Activated B cell treated with CpG ODN at 0.5 μM for 24 hours (primary cell): ENCODE measurements at regions not wholly inside any gene's neighbourhood (a gene's known extent, or its start where the extent isn't known, plus 50 kb on each side); places are given as distances from the start of the nearest gene placed in this dataset.
"Not testable (repeated sequence)": the region's sequence is repeated elsewhere in the genome, so short reads cannot be mapped to it uniquely, and the experiment has no call there.

Experiments used
- ATAC-seq: fragments of 200-7000 bp; cut with Tn5 transposase; one replicate; pipeline ENCODE4 v1.10.0; 2021; ENCODE audit warnings: low read depth, mild to moderate bottlenecking, moderate library complexity
- CTCF ChIA-PET: fragments of 350-600 bp; sonication (Branson Sonifier 250); formaldehyde crosslinking; loops from one replicate; lab custom pipeline; 2021; ENCODE audit warnings: antibody characterized with exemption; lab: Charles Lee
- POLR2A ChIA-PET: fragments of 350-600 bp; sonication (Branson Sonifier 250); formaldehyde crosslinking; loops from one replicate; lab custom pipeline; 2021; ENCODE audit warnings: antibody characterized with exemption; lab: Charles Lee
- DNase-seq: peaks from one replicate; pipeline ENCODE4 v3.0.0; 2022
- H3K27ac Mint-ChIP-seq: one replicate; pipeline ENCODE4 v1.8.0; 2020; ENCODE audit warnings: mixed read lengths
- H3K27me3 Mint-ChIP-seq: one replicate; pipeline ENCODE4 v1.8.0; 2021; ENCODE audit warnings: mixed read lengths
- H3K36me3 Mint-ChIP-seq: one replicate; pipeline ENCODE4 v1.8.0; 2021; ENCODE audit warnings: low read depth, mixed read lengths
- H3K4me1 Mint-ChIP-seq: one replicate; pipeline ENCODE4 v1.8.0; 2021; ENCODE audit warnings: mixed read lengths
- H3K4me3 Mint-ChIP-seq: one replicate; pipeline ENCODE4 v1.8.0; 2020; ENCODE audit warnings: mild to moderate bottlenecking, mixed read lengths
- H3K9me3 Mint-ChIP-seq: one replicate; pipeline ENCODE4 v1.8.0; 2020; ENCODE audit warnings: mixed read lengths
- CTCF ChIP-seq: fragments of 200-600 bp; IDR thresholded peaks from one replicate; pipeline ENCODE4 v1.8.0; 2022; ENCODE audit warnings: antibody characterized with exemption, mild to moderate bottlenecking
- intact Hi-C: fragments of 100-400 bp; cut with micrococcal nuclease; formaldehyde crosslinking; loops from one replicate; pipeline ENCODE4 v1.15.1; 2024

DNA sequence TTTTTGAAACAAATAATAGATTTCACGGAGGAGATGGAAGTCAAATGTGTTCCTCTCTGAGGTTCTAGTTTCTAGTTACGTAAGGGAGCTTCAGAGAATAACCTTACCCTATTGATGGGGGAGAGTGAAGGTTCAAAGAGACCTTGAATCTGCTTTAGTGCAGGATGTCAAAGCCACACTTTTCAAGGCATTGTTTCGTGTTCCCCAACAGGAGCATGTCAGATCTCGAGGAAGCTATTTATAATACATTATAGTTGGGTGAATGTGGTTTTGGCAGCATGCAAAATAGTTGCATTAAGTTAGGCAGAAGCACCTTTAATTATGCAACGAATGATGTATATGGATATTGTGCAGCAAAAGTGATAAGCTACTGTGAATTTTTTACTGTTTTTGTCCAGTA, 614.9 kb downstream of the SLC16A7 start:
- intact Hi-C loops, result no loop called here
- ATAC-seq, result no peak

DNA sequence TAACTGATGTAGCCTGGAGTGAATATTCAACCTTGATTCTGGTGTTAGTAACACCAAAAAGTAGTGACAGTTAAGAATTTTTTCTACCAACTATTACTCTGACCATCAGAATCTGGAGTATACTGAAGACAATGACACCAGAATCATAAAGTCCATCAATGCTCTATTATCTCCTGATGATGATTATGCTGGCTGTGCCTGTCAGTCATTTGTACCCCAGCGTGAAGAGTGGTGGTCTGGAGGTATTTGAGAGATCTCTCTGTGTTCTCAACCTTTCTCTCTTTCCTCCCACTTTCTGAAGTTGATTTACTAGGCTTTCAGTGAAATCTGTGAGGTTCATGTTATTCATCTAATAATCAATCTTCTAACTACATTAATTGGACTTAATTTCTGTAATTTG, 615.4 kb downstream of the SLC16A7 start:
- peaks cover 2% of the 10 kb centered on the region for H3K9me3 Mint-ChIP-seq
- ChIA-PET POLR2A (no interaction called here), CTCF (no interaction called here)
- no peak for DNase-seq
- H3K4me3 Mint-ChIP-seq, result no peak overlapping the region
- no peak for TF ChIP-seq CTCF
- no peak overlapping the region for H3K27ac Mint-ChIP-seq
- intact Hi-C loops, result no loop called here
- no peak for ATAC-seq
- no peaks in the 10 kb centered on the region for H3K27me3 Mint-ChIP-seq
- no peaks in the 10 kb centered on the region for H3K4me1 Mint-ChIP-seq
- no peaks in the 10 kb centered on the region for H3K36me3 Mint-ChIP-seq

More for the DNA sequence above, 614.9 kb downstream of the SLC16A7 start:
- H3K4me1 Mint-ChIP-seq, result no peaks in the 10 kb centered on the region
- DNase-seq, result no peak
- H3K9me3 Mint-ChIP-seq, result peaks cover 2% of the 10 kb centered on the region
- no peak for TF ChIP-seq CTCF
- no peak overlapping the region for H3K27ac Mint-ChIP-seq
- no peaks in the 10 kb centered on the region for H3K27me3 Mint-ChIP-seq
- no peak overlapping the region for H3K4me3 Mint-ChIP-seq
- CTCF ChIA-PET, result no interaction called here
- POLR2A ChIA-PET, result no interaction called here
- no peaks in the 10 kb centered on the region for H3K36me3 Mint-ChIP-seq

DNA sequence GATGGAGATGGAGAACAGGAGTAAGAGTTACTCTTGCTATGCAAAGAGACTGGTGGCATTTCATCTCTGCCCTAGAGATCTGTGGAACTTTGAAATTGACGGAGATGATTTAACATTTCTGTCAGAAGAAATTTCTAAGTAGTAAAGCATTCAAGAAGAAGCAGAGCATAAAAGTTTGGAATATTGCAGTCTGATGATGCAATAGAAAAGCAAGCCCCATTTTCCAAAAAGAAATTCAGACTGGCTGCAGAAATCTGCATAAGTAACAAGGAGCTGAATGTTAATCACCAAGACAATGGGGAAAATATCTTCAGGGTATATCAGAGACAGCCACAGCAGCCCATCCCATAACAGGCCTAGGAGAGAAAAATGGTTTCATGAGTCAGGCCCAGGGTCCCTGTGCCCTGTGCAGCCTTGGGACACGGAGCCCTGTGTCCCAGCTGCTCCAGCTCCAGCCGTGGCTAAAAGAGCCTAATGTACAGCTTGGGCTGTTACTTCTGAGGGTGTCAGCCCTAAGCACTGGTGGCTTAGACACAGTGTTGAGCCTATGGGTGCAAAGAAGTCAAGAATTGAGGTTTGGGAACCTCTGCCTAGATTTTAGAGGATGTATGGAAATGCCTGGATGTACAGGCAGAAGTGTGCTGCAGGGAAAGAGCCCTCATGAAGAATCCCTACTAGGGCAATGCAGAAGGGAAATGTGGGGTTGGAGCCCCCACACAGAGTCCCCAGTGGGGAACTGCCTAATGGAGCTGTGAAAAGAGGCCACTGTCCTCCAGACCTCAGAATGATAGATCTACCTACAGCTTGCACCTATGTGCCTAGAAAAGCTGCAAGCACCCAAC, 616.6 kb downstream of the SLC16A7 start:
- ChIA-PET CTCF (no interaction called here), POLR2A (no interaction called here)
- TF ChIP-seq CTCF, result no peak
- intact Hi-C loops, result no loop called here
- DNase-seq (no peak), ATAC-seq (no peak)
- H3K9me3 Mint-ChIP-seq, result peaks cover 2% of the 10 kb centered on the region
- no peaks in the 10 kb centered on the region for H3K36me3 Mint-ChIP-seq
- H3K4me3 Mint-ChIP-seq, result no peak overlapping the region
- H3K27ac Mint-ChIP-seq, result no peak overlapping the region
- no peaks in the 10 kb centered on the region for H3K4me1 Mint-ChIP-seq
- H3K27me3 Mint-ChIP-seq, result no peaks in the 10 kb centered on the region

GRCh38 chr12:60213272-60213671, 617.4 kb downstream of the SLC16A7 start:
- H3K36me3 Mint-ChIP-seq, H3K27ac Mint-ChIP-seq, H3K4me1 Mint-ChIP-seq, H3K4me3 Mint-ChIP-seq, DNase-seq, POLR2A ChIA-PET, CTCF ChIA-PET, H3K9me3 Mint-ChIP-seq, intact Hi-C loops, ATAC-seq, H3K27me3 Mint-ChIP-seq: not testable (repeated sequence)

DNA sequence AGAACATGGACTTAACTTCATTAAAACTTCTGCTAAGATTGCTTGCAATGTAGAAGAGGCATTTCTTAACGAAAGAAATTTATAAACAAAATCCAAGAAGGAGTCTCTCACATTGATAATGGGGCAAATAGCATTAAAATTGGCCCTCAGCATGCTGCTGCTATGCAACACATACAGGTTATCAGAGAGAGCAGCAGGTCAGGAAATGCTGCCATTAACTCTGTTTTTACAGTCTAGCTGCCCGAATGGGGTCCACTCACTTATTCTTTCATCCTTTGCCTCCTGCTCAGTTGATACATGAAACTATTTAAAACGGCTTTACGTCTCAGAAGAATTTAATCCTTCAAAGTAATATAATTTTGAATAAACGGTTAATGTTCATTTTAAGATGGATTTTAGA, 620.4 kb downstream of the SLC16A7 start:
- no peaks in the 10 kb centered on the region for H3K36me3 Mint-ChIP-seq
- DNase-seq (no peak), ATAC-seq (no peak)
- no peaks in the 10 kb centered on the region for H3K4me1 Mint-ChIP-seq
- peaks cover 2% of the 10 kb centered on the region for H3K9me3 Mint-ChIP-seq
- H3K27ac Mint-ChIP-seq, result no peak overlapping the region
- no peak overlapping the region for H3K4me3 Mint-ChIP-seq
- intact Hi-C loops, result no loop called here
- TF ChIP-seq CTCF, result no peak
- ChIA-PET POLR2A (no interaction called here), CTCF (no interaction called here)
- H3K27me3 Mint-ChIP-seq, result no peaks in the 10 kb centered on the region
